ENCODE measurements at regions not wholly inside any gene's neighbourhood (a gene's known extent, or its start where the extent isn't known, plus 50 kb on each side); places are given as distances from the start of the nearest gene placed in this dataset.

- no peak for DNase-seq
Measured at GRCh38 chr12:24404086-24404815, 454.8 kb upstream of the SOX5 start.

DNA sequence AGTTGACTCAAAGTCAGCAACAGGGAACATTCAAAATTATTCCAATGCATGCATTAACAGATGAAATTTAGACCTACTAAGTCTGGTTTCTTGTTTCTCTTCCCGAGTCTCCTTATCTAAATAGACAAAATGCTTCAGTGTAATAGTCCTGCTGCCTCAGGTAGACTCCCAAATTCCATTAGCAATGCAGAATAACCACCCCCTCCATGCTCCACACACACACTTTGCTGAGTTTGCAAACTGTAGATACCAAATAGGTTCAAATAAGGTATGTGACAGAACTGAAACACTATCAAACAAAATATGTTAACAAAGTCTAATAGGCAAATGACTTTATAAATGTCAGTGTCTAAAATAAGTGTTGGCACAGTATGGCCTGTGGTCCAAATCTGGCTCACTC lies 451.1 kb upstream of the SOX5 start:
- DNase-seq: no peak

DNA sequence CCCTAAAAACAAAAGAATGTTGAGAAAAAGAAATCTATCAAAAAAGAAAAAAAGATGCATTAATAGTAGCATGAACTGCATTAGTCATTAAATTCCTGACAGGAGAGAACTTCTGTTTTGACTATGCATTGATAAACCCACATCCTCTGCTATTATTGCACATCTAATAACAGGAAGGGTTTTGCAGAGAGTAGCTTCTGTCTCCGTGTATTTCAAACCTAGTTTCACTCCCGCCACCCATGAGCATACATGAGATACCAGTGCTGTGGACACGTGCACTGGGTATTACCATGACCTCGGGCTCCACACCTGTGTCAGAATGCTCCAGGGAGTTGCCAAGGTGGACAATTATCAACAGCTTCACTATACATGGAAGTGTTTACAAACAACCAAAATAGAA lies 449.1 kb upstream of the SOX5 start:
- DNase-seq: no peak

DNA sequence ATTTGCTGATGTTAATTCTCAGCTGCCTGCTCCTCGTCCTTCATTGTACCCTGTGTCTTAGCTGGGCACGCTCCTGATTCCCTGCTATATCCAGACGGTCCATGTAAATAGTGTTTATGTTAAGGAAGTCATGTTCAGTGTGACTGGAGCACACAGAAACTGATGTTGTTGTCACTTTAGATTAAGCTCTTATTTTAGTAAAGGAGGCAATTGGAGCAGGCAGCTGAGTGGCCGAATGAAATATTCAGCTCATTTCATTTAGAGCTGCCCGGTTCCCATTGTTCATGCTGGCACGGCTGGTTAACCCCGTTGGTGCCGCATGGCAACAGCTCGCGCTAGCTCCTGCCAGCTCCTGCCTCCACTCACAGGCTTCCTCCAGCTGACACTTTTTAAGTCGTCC lies 446.8 kb upstream of the SOX5 start:
- DNase-seq: no peak

DNA sequence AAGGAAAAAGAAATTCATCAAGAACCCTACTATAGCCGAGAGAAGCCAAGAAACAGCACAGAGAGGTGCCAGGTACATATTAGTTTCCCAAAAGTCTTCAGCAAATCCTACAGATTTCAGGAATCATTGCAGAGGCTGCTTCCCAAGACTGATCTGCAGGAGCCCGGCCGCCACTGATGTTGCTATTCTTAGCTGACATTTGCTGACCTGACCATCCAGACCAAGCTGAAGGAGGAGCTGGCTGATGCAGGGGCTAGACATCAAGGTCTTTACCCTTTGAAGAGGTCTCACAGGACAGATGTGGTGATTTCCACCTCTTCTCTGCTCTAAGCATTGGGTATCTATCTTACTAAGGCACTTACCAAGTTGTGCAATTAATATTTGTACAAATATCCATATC lies 444.8 kb upstream of the SOX5 start:
- DNase-seq: no peak

DNA sequence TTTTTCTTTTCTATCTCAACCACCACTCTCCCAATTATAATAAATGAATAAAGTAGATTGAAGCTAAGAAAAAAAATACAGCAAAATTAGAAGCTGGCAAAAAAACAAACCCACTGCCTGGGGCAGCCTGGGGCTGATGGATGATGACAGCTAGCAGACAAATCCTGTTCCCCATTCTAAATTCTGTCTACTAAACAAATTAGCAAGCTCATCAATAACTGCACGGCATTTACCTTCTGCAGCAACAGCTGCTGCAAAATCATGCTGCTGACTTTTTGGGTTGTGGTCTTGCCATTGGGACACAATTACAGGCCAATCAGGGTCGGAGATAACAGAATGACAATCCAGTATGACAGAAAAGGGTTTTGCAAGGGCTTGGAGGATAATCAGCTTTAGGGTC lies 443.6 kb upstream of the SOX5 start:
- no peak for DNase-seq

DNA sequence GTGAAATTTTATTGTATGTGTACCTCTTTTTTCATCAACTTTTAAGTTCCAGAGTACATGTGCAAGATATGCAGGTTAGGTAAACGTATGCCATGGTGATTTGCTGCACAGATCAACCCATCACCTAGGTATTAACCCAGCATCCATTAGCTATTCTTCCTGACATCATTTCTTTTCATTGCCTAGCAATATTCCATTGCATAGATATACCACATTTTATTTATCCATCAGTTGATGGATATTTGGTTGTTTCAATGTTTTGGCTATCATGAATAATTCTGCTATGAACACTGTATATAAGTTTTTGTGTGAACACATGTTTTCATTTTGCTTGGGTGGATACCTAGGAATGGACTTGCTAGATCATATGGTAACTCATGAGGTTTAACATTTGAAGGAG lies 439.9 kb upstream of the SOX5 start:
- DNase-seq: no peak

- no peak for DNase-seq
Measured at GRCh38 chr12:24387381-24387780, 437.9 kb upstream of the SOX5 start.

GRCh38 chr12:24386836-24387235 lies 437.4 kb upstream of the SOX5 start:
- DNase-seq: no peak

DNA sequence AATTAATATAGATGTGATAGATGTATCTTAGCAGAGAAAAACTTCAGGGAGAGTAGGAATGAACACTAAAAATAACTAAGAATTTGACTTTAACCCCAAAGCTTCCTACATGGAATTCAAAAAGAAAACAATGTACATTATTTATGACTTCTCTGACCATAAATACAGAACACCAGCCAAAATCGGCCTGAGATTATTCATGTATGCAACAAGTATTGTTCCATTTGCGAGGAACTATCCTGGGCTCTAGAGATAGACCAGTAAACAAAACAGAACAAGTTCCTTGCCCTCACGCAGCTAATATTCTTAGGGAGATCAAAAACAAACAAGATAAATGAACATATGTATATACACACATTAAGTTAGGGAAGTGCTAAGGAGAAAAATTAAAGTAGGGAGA lies 432.3 kb upstream of the SOX5 start:
- DNase-seq: no peak

DNA sequence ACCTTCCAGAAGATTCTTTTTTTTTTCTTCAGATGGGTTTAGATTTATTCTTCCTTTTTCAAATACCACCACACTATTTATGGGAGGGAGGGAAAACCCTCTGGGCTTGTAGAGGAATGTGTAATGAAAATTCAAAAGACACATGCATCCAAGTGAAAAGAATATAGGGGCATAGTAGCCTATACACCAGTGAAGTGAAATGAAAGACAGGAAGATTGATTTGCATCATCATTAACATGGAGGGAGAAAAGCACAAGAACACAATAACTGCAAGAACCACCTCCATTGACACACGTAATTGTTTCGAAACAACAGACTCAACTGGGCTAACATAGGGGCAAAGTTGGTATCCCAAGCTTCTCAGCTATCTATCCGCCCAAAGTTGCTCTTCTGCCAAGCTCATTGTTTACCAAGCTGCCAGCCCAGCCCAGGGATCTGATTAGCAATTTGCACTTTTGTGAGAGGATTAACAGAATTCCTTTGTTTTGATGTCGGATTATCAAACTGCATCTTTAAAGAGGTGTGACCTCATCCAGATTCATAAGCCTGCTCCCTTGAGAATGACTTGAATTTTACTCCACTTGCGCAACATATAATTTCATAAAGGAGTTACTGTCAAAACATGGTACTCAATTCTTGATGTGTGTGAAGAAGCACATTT lies 430.5 kb upstream of the SOX5 start:
- no peak for DNase-seq

- DNase-seq: no peak
Measured at GRCh38 chr12:24379433-24379832, 430.0 kb upstream of the SOX5 start.

- DNase-seq: no peak
Measured at GRCh38 chr12:24378548-24379407, 429.3 kb upstream of the SOX5 start.

DNA sequence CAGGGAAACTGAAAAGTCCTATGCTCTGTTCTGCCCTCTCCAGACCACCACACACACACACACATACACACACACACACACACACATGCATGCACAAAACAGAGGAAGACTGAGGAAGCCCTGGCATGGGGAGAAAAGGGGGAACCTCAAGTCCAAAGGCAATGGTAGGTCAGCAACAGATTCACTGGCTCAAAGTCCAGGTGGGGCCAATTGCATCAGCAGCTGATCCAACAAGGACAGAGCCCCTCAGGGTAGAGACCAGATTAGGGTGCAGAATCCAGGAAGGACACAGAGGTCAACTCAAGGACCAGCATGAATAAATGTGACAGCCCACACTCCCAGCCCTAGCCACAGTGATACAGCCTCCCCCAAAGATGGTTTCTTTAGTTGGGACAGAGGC lies 425.0 kb upstream of the SOX5 start:
- no peak for DNase-seq

DNA sequence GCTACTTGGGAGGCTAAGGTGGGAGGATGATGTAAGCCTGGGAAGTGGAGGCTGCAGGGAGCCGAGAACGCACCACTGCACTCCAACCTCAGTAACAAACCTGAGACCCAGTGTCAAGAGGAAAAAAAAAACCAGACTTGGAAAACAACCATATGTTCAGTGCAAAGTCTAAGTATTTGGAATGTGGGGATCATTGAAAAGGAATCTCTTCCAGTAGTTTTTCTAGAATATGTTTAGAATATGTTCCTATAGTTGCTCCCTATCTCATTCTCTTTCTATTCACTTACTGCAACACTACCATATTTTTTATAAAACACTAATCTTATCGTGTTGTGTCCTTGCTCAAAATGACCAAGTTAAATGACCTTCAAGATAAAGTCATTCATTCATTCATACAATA lies 423.5 kb upstream of the SOX5 start:
- DNase-seq: no peak

DNA sequence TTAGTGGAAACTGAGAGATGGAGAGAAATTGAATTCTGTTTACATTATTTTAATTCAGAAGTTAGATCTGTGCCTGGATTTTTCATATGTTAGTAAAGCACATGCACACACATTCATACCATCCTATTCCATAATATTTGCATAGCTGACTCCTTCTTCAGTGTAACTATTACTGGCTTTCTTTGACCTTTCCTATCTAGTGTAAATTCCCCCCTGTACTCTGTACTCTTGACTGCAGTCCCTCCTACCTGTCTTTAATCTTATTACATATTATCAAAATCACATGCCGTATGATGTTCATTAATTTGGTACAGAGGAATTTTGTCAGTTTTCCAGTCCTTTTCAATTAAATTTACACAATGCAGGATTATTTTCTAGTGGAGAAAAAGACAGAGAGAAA lies 417.0 kb upstream of the SOX5 start:
- DNase-seq: no peak

- DNase-seq: no peak
Measured at GRCh38 chr12:24364921-24365320, 415.5 kb upstream of the SOX5 start.

DNA sequence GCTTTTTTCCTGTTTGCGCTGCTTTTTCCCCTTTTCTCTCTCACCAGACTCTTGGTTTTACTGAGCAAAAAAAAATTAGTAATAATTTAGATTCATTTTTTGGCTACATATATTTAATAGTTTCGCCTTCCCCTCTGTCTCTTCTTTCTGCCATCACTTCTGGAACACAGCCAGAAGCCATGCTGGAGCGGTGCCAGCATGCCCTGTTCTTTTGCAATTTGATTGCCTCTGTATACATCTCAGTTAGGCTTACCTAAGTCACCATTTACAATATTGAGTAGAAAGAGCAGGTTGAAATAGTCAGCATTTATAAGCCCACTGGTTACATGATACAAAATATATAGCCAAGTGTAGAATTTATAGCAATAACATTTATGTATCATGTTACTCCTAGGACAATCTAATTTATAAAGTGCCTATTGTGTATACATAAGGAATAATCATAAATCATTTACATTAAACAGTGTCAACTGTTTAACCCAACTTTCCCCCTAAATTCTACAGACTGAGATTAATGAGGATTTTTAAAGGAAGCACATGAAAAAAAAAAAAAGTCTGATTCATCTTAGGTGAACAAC lies 413.8 kb upstream of the SOX5 start:
- DNase-seq: no peak

- DNase-seq: no peak
Measured at GRCh38 chr12:24361877-24362580, 412.6 kb upstream of the SOX5 start.

GRCh38 chr12:24360907-24361306 lies 411.4 kb upstream of the SOX5 start:
- no peak for DNase-seq

GRCh38 chr12:24360461-24360860 lies 411.0 kb upstream of the SOX5 start:
- DNase-seq: no peak

- DNase-seq: no peak
Measured at GRCh38 chr12:24360057-24360456, 410.6 kb upstream of the SOX5 start.

GRCh38 chr12:24359418-24359817 lies 409.9 kb upstream of the SOX5 start:
- DNase-seq: no peak

Data from inflammatory macrophage treated with lipopolysaccharide for 1 hour (primary cell).